GM12873 (cell line): ENCODE measurements at regions not wholly inside any gene's neighbourhood (a gene's known extent, or its start where the extent isn't known, plus 50 kb on each side); places are given as distances from the start of the nearest gene placed in this dataset.

Source experiments
- CTCF ChIP-seq: IDR thresholded peaks from 2 replicates; pipeline ENCODE4 v1.5.1; 2012; ENCODE audit warnings: low read depth, mild to moderate bottlenecking, moderate library complexity, low read length, control low read depth; ENCODE audit not compliant: insufficient read depth; ENCODE audit errors: missing control alignments

- TF ChIP-seq CTCF = no peak
Measured at GRCh38 chr21:21750124-21750825, 752.1 kb downstream of the NCAM2 start.

- TF ChIP-seq CTCF = no peak
Measured at GRCh38 chr21:21751286-21751685, 753.1 kb downstream of the NCAM2 start.

- no peak for TF ChIP-seq CTCF
Measured at GRCh38 chr21:21762855-21763254, 764.6 kb downstream of the NCAM2 start.

- TF ChIP-seq CTCF = no peak
Measured at GRCh38 chr21:21764281-21764680, 766.1 kb downstream of the NCAM2 start.

GRCh38 chr21:21767276-21767675 lies 769.1 kb downstream of the NCAM2 start:
- no peak for TF ChIP-seq CTCF

- no peak for TF ChIP-seq CTCF
Measured at GRCh38 chr21:21788591-21788990, 790.4 kb downstream of the NCAM2 start.

- no peak for TF ChIP-seq CTCF
Measured at GRCh38 chr21:21801921-21802320, 803.7 kb downstream of the NCAM2 start.
